Stimulated activated naive B cell treated with anti-CD40 and anti-IgM and Interleukin-4, amounts not matched to agents 10 μg/mL and 1 μg/mL and 100 μg/mL, for 72 hours (primary cell): ENCODE measurements at regions not wholly inside any gene's neighbourhood (a gene's known extent, or its start where the extent isn't known, plus 50 kb on each side); places are given as distances from the start of the nearest gene placed in this dataset.

Experiments used
- ATAC-seq, 2 donors: fragments of 150-1000 bp; cut with Tn5 transposase; replicated peaks; 2 replicates each; pipeline ENCODE4 v1.10.0; 2021; ENCODE audit warnings: moderate library complexity in 1 of 2
- DNase-seq: peaks from one replicate; pipeline ENCODE4 v3.0.0; 2021
- H3K27ac Mint-ChIP-seq: one replicate; pipeline ENCODE4 v1.8.0; 2022; ENCODE audit warnings: mild to moderate bottlenecking, mixed read lengths
- H3K27me3 Mint-ChIP-seq, 2 donors: one replicate each; pipeline ENCODE4 v1.8.0; 2022; ENCODE audit warnings: mixed read lengths in 2 of 2
- H3K36me3 Mint-ChIP-seq, 2 donors: one replicate each; pipeline ENCODE4 v1.8.0; 2022; ENCODE audit warnings: mixed read lengths in 2 of 2, mild to moderate bottlenecking in 1 of 2
- H3K4me1 Mint-ChIP-seq, 2 donors: one replicate each; pipeline ENCODE4 v1.8.0; 2022; ENCODE audit warnings: mixed read lengths in 2 of 2, mild to moderate bottlenecking in 1 of 2
- H3K4me3 Mint-ChIP-seq, 2 donors: one replicate each; pipeline ENCODE4 v1.8.0; 2022; ENCODE audit warnings: mild to moderate bottlenecking in 2 of 2, mixed read lengths in 2 of 2, moderate library complexity in 1 of 2
- H3K9me3 Mint-ChIP-seq, 2 donors: one replicate each; pipeline ENCODE4 v1.8.0; 2022; ENCODE audit warnings: mixed read lengths in 2 of 2, mild to moderate bottlenecking in 1 of 2

GRCh38 chr9:116049456-116049855, 104.1 kb upstream of the PAPPA start:
- Mint-ChIP-seq H3K9me3 (no peaks in the 10 kb centered on the region), H3K4me3 (no peak overlapping the region), H3K27ac (no peak overlapping the region), H3K27me3 (no peaks in the 10 kb centered on the region), H3K4me1 (no peaks in the 10 kb centered on the region), H3K36me3 (no peaks in the 10 kb centered on the region)
- ATAC-seq = no peak
- no peak for DNase-seq

GRCh38 chr9:116051528-116051927, 102.1 kb upstream of the PAPPA start:
- no peak overlapping the region for H3K4me3 Mint-ChIP-seq
- H3K4me1 Mint-ChIP-seq = no peaks in the 10 kb centered on the region
- ATAC-seq (no peak), DNase-seq (no peak)
- no peaks in the 10 kb centered on the region for H3K36me3 Mint-ChIP-seq
- H3K9me3 Mint-ChIP-seq = peaks cover 3 to 5% of the 10 kb centered on the region in 2 donors
- no peaks in the 10 kb centered on the region for H3K27me3 Mint-ChIP-seq
- no peak overlapping the region for H3K27ac Mint-ChIP-seq

GRCh38 chr9:116055536-116055935, 98.1 kb upstream of the PAPPA start:
- Mint-ChIP-seq H3K4me3 (no peak overlapping the region), H3K4me1 (no peaks in the 10 kb centered on the region), H3K27ac (no peak overlapping the region), H3K27me3 (no peaks in the 10 kb centered on the region), H3K9me3 (peaks cover 5 to 10% of the 10 kb centered on the region in 2 donors), H3K36me3 (no peaks in the 10 kb centered on the region)
- DNase-seq (no peak), ATAC-seq (no peak)

GRCh38 chr9:116057371-116057770, 96.2 kb upstream of the PAPPA start:
- no peak overlapping the region for H3K27ac Mint-ChIP-seq

GRCh38 chr9:116058421-116058820, 95.2 kb upstream of the PAPPA start:
- Mint-ChIP-seq H3K27ac (no peak overlapping the region), H3K27me3 (no peaks in the 10 kb centered on the region), H3K9me3 (peaks cover 8 to 10% of the 10 kb centered on the region in 2 donors), H3K36me3 (no peaks in the 10 kb centered on the region), H3K4me1 (no peaks in the 10 kb centered on the region), H3K4me3 (no peak overlapping the region)
- ATAC-seq = no peak
- no peak for DNase-seq

More at GRCh38 chr9:116057371-116057770, 96.2 kb upstream of the PAPPA start:
- Mint-ChIP-seq H3K4me3 (no peak overlapping the region), H3K9me3 (peaks cover 8 to 10% of the 10 kb centered on the region in 2 donors), H3K36me3 (no peaks in the 10 kb centered on the region), H3K27me3 (no peaks in the 10 kb centered on the region), H3K4me1 (no peaks in the 10 kb centered on the region)
- ATAC-seq = no peak
- DNase-seq = no peak

- H3K4me3 Mint-ChIP-seq = no peak overlapping the region
- H3K36me3 Mint-ChIP-seq = no peaks in the 10 kb centered on the region
- ATAC-seq (no peak), DNase-seq (no peak)
- no peaks in the 10 kb centered on the region for H3K27me3 Mint-ChIP-seq
- H3K9me3 Mint-ChIP-seq = peaks cover 10% of the 10 kb centered on the region in 2 donors
- no peak overlapping the region for H3K27ac Mint-ChIP-seq
- H3K4me1 Mint-ChIP-seq = no peaks in the 10 kb centered on the region
These were observed 94.1 kb upstream of the PAPPA start for GRCh38 chr9:116059466-116059865.

- Mint-ChIP-seq H3K27me3 (no peaks in the 10 kb centered on the region), H3K27ac (no peak overlapping the region), H3K9me3 (peaks cover 7% of the 10 kb centered on the region in 2 donors), H3K36me3 (no peaks in the 10 kb centered on the region), H3K4me1 (no peaks in the 10 kb centered on the region), H3K4me3 (no peak overlapping the region)
- ATAC-seq (no peak), DNase-seq (no peak)
These were observed 93.0 kb upstream of the PAPPA start for GRCh38 chr9:116060631-116061030.

GRCh38 chr9:116061546-116062205, 91.9 kb upstream of the PAPPA start:
- Mint-ChIP-seq H3K4me1 (no peaks in the 10 kb centered on the region), H3K9me3 (peaks cover 7% of the 10 kb centered on the region in 2 donors), H3K27me3 (no peaks in the 10 kb centered on the region), H3K36me3 (no peaks in the 10 kb centered on the region), H3K27ac (no peak overlapping the region), H3K4me3 (no peak overlapping the region)
- ATAC-seq (no peak), DNase-seq (no peak)

GRCh38 chr9:116062206-116062550, 91.4 kb upstream of the PAPPA start:
- ATAC-seq = no peak
- H3K9me3 Mint-ChIP-seq = peaks cover 7% of the 10 kb centered on the region in 2 donors

GRCh38 chr9:116064970-116065369, 88.6 kb upstream of the PAPPA start:
- Mint-ChIP-seq H3K4me1 (no peaks in the 10 kb centered on the region), H3K27ac (no peak overlapping the region), H3K36me3 (no peaks in the 10 kb centered on the region), H3K4me3 (no peak overlapping the region), H3K9me3 (peaks cover 0 to 7% of the 10 kb centered on the region in 2 donors), H3K27me3 (no peaks in the 10 kb centered on the region)
- ATAC-seq (no peak), DNase-seq (no peak)

More at GRCh38 chr9:116062206-116062550, 91.4 kb upstream of the PAPPA start:
- Mint-ChIP-seq H3K4me1 (no peaks in the 10 kb centered on the region), H3K36me3 (no peaks in the 10 kb centered on the region), H3K27me3 (no peaks in the 10 kb centered on the region), H3K4me3 (no peak overlapping the region), H3K27ac (no peak overlapping the region)
- no peak for DNase-seq

- no peak for ATAC-seq
- no peaks in the 10 kb centered on the region for H3K4me1 Mint-ChIP-seq
These were observed 87.4 kb upstream of the PAPPA start for GRCh38 chr9:116066221-116066620.

GRCh38 chr9:116067566-116067965, 86.0 kb upstream of the PAPPA start:
- Mint-ChIP-seq H3K36me3 (no peaks in the 10 kb centered on the region), H3K4me1 (no peaks in the 10 kb centered on the region), H3K4me3 (no peak overlapping the region), H3K9me3 (peaks cover 0 to 6% of the 10 kb centered on the region in 2 donors), H3K27me3 (no peaks in the 10 kb centered on the region), H3K27ac (no peak overlapping the region)
- ATAC-seq = no peak
- no peak for DNase-seq

More at GRCh38 chr9:116066221-116066620, 87.4 kb upstream of the PAPPA start:
- Mint-ChIP-seq H3K27ac (no peak overlapping the region), H3K27me3 (no peaks in the 10 kb centered on the region), H3K4me3 (no peak overlapping the region), H3K9me3 (peaks cover 0 to 3% of the 10 kb centered on the region in 2 donors), H3K36me3 (no peaks in the 10 kb centered on the region)
- no peak for DNase-seq

GRCh38 chr9:116070256-116070914, 83.2 kb upstream of the PAPPA start:
- no peak for ATAC-seq
- H3K4me3 Mint-ChIP-seq = no peak overlapping the region
- no peaks in the 10 kb centered on the region for H3K4me1 Mint-ChIP-seq
- no peaks in the 10 kb centered on the region for H3K36me3 Mint-ChIP-seq
- no peak overlapping the region for H3K27ac Mint-ChIP-seq
- DNase-seq = no peak
- no peaks in the 10 kb centered on the region for H3K27me3 Mint-ChIP-seq
- peaks cover 0 to 3% of the 10 kb centered on the region in 2 donors for H3K9me3 Mint-ChIP-seq

- peaks cover 0 to 3% of the 10 kb centered on the region in 2 donors for H3K9me3 Mint-ChIP-seq
- H3K4me1 Mint-ChIP-seq = no peaks in the 10 kb centered on the region
- DNase-seq (no peak), ATAC-seq (no peak)
- no peak overlapping the region for H3K27ac Mint-ChIP-seq
- H3K36me3 Mint-ChIP-seq = no peaks in the 10 kb centered on the region
- H3K4me3 Mint-ChIP-seq = no peak overlapping the region
- H3K27me3 Mint-ChIP-seq = no peaks in the 10 kb centered on the region
These were observed 81.5 kb upstream of the PAPPA start for GRCh38 chr9:116072046-116072445.

- DNase-seq = no peak
- H3K9me3 Mint-ChIP-seq = peaks cover 0 to 3% of the 10 kb centered on the region in 2 donors
These were observed 79.8 kb upstream of the PAPPA start for GRCh38 chr9:116073826-116074225.

More at GRCh38 chr9:116073826-116074225, 79.8 kb upstream of the PAPPA start:
- Mint-ChIP-seq H3K27me3 (no peaks in the 10 kb centered on the region), H3K27ac (no peak overlapping the region), H3K4me3 (no peak overlapping the region), H3K36me3 (no peaks in the 10 kb centered on the region), H3K4me1 (no peaks in the 10 kb centered on the region)
- ATAC-seq = no peak
